Psoas muscle (tissue), 7 donors: ENCODE measurements at regions not wholly inside any gene's neighbourhood (a gene's known extent, or its start where the extent isn't known, plus 50 kb on each side); places are given as distances from the start of the nearest gene placed in this dataset.

ENCODE experiments used
- ATAC-seq, 4 donors: fragments of 200-7000 bp; cut with Tn5 transposase; one replicate each; pipeline ENCODE4 v1.9.1; 2020; ENCODE audit warnings: moderate library complexity in 3 of 4, mild to moderate bottlenecking in 2 of 4
- DNase-seq, 2 donors: peaks; one replicate each; pipeline ENCODE4 v3.0.0-alpha.2; 2020
- H3K27ac ChIP-seq: fragments of 200-600 bp; one replicate; pipeline ENCODE4 v1.8.0; 2022
- H3K27me3 ChIP-seq, 3 donors: fragments of 200-600 bp in 1 of 3; one replicate each; pipeline versions ENCODE4 v1.6.1 to v1.8.0; 2013 to 2022; ENCODE audit warnings: low read length in 2 of 3, mild to moderate bottlenecking in 2 of 3, moderate library complexity in 1 of 3; ENCODE audit not compliant: insufficient read depth in 3 of 3
- H3K36me3 ChIP-seq, 2 donors: fragments of 200-600 bp in 1 of 2; one replicate each; pipeline versions ENCODE4 v1.6.1 to v1.8.0; 2013 to 2022; ENCODE audit warnings: low read depth in 1 of 2, mild to moderate bottlenecking in 1 of 2, moderate library complexity in 1 of 2; ENCODE audit not compliant: insufficient read depth in 1 of 2
- H3K4me1 ChIP-seq: fragments of 200-600 bp; one replicate; pipeline ENCODE4 v1.8.0; 2022
- H3K4me3 ChIP-seq: fragments of 200-600 bp; one replicate; pipeline ENCODE4 v1.8.0; 2022; ENCODE audit warnings: mild to moderate bottlenecking
- H3K9me3 ChIP-seq: fragments of 200-600 bp; one replicate; pipeline ENCODE4 v1.8.0; 2022
- WGBS, 3 donors: extraction: QIAGEN DNeasy Blood & Tissue Kit; methylation state at CpG; one replicate each; pipeline versions ENCODE4 v1.1.6 to v1.1.7; 2013; 5-methylcytosine and 5-hydroxymethylcytosine counted together
- intact Hi-C, 2 donors: fragments of 100-400 bp; cut with DNase I; formaldehyde crosslinking; loops; one replicate each; pipeline versions ENCODE4 v1.11.0 to v1.14.2; 2022
- TF ChIP-seq, protein P1 (sequence below): fragments of 200-600 bp; IDR thresholded peaks from one replicate; pipeline ENCODE4 v1.8.0; 2022; ENCODE audit warnings: antibody characterized with exemption
- donor health status: healthy with polysubstance abuse.
- donor health status: DM: no; HTN: no; CAD: no; lungs with moderate emphysema.
- donor health status: Bipolar disorder and iron deficiency.
- donor health status: healthy.
- donor health status: DM: yes; HTN: yes; CAD: no.
- donor health status: DM: no; HTN: no; CAD: no.
- donor health status: DM: yes; HTN: yes; CAD: no.

- TF ChIP-seq, protein P1, sequence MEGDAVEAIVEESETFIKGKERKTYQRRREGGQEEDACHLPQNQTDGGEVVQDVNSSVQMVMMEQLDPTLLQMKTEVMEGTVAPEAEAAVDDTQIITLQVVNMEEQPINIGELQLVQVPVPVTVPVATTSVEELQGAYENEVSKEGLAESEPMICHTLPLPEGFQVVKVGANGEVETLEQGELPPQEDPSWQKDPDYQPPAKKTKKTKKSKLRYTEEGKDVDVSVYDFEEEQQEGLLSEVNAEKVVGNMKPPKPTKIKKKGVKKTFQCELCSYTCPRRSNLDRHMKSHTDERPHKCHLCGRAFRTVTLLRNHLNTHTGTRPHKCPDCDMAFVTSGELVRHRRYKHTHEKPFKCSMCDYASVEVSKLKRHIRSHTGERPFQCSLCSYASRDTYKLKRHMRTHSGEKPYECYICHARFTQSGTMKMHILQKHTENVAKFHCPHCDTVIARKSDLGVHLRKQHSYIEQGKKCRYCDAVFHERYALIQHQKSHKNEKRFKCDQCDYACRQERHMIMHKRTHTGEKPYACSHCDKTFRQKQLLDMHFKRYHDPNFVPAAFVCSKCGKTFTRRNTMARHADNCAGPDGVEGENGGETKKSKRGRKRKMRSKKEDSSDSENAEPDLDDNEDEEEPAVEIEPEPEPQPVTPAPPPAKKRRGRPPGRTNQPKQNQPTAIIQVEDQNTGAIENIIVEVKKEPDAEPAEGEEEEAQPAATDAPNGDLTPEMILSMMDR = no peak
- 28 to 34% (median 30%) methylated on average over 8 of the region's 8 CpGs for WGBS, 3 donors
- Histone ChIP-seq H3K27me3 (peaks cover 0 to 2% (median 0%) of the 10 kb centered on the region in 3 donors), H3K36me3 (no peaks in the 10 kb centered on the region), H3K27ac (no peak overlapping the region), H3K9me3 (no peaks in the 10 kb centered on the region), H3K4me1 (no peaks in the 10 kb centered on the region), H3K4me3 (no peak overlapping the region)
- intact Hi-C loops = loop anchor here in 1 of 2 donors (5.0 kb wide), 1 partner anchor 82 kb away; no protein-coding TSS in a partner anchor
- ATAC-seq = no peak
- no peak for DNase-seq
These were observed 119.3 kb downstream of the DAD1 start for GRCh38 chr14:22469538-22470303.

DNA sequence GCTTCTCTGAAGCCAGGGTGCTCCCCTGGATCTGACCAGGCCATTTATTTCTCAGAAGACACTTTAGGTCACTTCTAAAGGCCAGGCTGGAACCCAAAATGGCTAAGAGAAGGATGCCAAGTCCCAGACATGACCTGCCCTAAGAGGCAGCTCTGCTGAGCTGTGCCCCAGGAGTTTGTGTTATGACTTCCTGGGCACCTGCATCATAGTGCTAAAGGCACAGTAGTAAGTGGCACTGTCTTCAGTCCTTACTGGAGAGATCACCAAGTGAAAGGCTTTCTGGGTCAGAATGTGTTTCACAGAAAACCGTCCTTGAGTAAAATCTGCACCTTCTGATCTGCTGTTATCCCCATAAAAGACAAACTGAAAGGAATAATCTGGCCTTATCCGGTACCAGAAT lies 120.2 kb downstream of the DAD1 start:
- intact Hi-C loops = no loop called here
- H3K36me3 ChIP-seq = no peaks in the 10 kb centered on the region
- no peaks in the 10 kb centered on the region for H3K4me1 ChIP-seq
- WGBS, 3 donors = 68 to 85% (median 80%) methylated on average over 2 of the region's 2 CpGs
- TF ChIP-seq, protein P1 = no peak
- no peaks in the 10 kb centered on the region for H3K9me3 ChIP-seq
- H3K4me3 ChIP-seq = no peak overlapping the region
- no peak overlapping the region for H3K27ac ChIP-seq
- ATAC-seq (no peak), DNase-seq (no peak)
- peaks cover 0 to 2% (median 0%) of the 10 kb centered on the region in 3 donors for H3K27me3 ChIP-seq

- Histone ChIP-seq H3K4me3 (no peak overlapping the region), H3K36me3 (no peaks in the 10 kb centered on the region), H3K4me1 (no peaks in the 10 kb centered on the region), H3K9me3 (no peaks in the 10 kb centered on the region), H3K27me3 (no peaks in the 10 kb centered on the region), H3K27ac (no peak overlapping the region)
- intact Hi-C loops = no loop called here
- TF ChIP-seq, protein P1 = no peak
- DNase-seq (no peak), ATAC-seq (no peak)
- WGBS, 3 donors = 81 to 88% (median 84%) methylated on average over 4 of the region's 4 CpGs
These were observed 122.5 kb downstream of the DAD1 start for GRCh38 chr14:22466491-22466890.

DNA sequence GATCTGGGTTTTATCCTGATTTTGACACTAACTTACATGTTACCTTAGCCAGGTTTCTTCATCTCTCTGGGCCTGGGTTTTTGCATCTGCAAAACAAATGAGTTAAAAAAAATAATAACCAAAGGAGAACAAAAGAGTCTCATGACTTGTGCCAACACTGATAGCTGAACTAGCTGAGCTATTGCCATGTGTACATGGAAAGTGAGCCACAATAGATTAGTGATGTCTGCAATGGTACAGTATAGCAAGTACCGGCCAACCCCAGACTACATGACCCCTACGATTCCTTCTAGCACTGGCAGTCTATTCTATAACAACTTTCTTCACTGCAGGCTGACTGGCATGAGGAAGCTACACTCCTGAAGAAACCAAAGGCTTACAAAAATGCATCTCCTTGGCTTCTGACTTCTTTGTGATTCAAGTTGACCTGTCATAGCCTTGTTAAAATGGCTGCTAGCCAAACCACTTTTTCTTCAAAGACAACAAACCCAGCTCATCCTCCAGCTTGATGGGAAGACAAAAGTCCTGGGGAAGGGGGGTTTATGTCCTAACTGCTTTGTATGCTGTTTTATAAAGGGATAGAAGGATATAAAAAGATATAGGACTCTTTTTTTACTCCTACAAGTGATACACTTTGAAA lies 123.7 kb downstream of the DAD1 start:
- intact Hi-C loops = no loop called here
- Histone ChIP-seq H3K27me3 (no peaks in the 10 kb centered on the region), H3K4me1 (no peaks in the 10 kb centered on the region), H3K9me3 (no peaks in the 10 kb centered on the region), H3K4me3 (no peak overlapping the region), H3K36me3 (no peaks in the 10 kb centered on the region), H3K27ac (no peak overlapping the region)
- DNase-seq (no peak), ATAC-seq (no peak)
- TF ChIP-seq, protein P1 = no peak
- 88 to 89% (median 89%) methylated on average over 2 of the region's 2 CpGs for WGBS, 3 donors
